IMR-90 (cell line): ENCODE measurements at regions not wholly inside any gene's neighbourhood (a gene's known extent, or its start where the extent isn't known, plus 50 kb on each side); places are given as distances from the start of the nearest gene placed in this dataset.

ENCODE experiments used
- ATAC-seq: fragments of 200-7000 bp; cut with Tn5 transposase; 2 replicates; pipeline ENCODE4 v1.9.1; 2020; ENCODE audit warnings: low read depth, mild to moderate bottlenecking, moderate library complexity
- BruUV-seq: library from RNA; stranded (reverse); fragments of 400-500 nt; replicated peaks from 2 replicates; lab custom pipeline; 2021; lab: Mats Ljungman, UMichigan
- CTCF ChIA-PET: fragments of 300-600 bp; formaldehyde crosslinking; extraction: SDS; loops from one replicate; lab custom pipeline; 2021; ENCODE audit warnings: antibody characterized with exemption; lab: Yijun Ruan, JAX
- POLR2A ChIA-PET: fragments of 300-600 bp; sonication (Branson Sonifier 250); formaldehyde crosslinking; loops from one replicate; lab custom pipeline; 2022; ENCODE audit warnings: antibody characterized with exemption; ENCODE audit not compliant: unreplicated experiment; lab: Charles Lee
- DNase-seq: peaks from one replicate; pipeline ENCODE4 v3.0.0; 2013
- H2AFZ ChIP-seq: replicated peaks from 2 replicates; pipeline ENCODE3; 2013; ENCODE audit warnings: low read length, mild to moderate bottlenecking; ENCODE audit not compliant: poor library complexity
- H2AK5ac ChIP-seq: 2 replicates; pipeline ENCODE4 v1.6.1; 2013; ENCODE audit warnings: low read depth, low read length, inconsistent platforms
- H2AK9ac ChIP-seq: replicated peaks from 2 replicates; pipeline ENCODE3; 2013; ENCODE audit warnings: mild to moderate bottlenecking, low read depth, low read length, moderate library complexity; ENCODE audit not compliant: poor library complexity
- H2BK120ac ChIP-seq: 2 replicates; pipeline ENCODE4 v1.6.1; 2013; ENCODE audit warnings: low read depth, low read length, inconsistent platforms
- H2BK15ac ChIP-seq: 3 replicates; pipeline ENCODE4 v1.6.1; 2013; ENCODE audit warnings: low read depth, low read length, inconsistent platforms
- H2BK20ac ChIP-seq: 2 replicates; pipeline ENCODE4 v1.6.1; 2013; ENCODE audit warnings: low read depth, mild to moderate bottlenecking, inconsistent platforms, low read length, moderate library complexity
- H2BK5ac ChIP-seq: 2 replicates; pipeline ENCODE4 v1.6.1; 2013; ENCODE audit warnings: mild to moderate bottlenecking, low read depth, low read length, inconsistent platforms; ENCODE audit not compliant: poor library complexity, severe bottlenecking
- H3K14ac ChIP-seq: replicated peaks from 2 replicates; pipeline ENCODE4 v1.6.1; 2013; ENCODE audit warnings: low read depth, low read length, inconsistent platforms
- H3K18ac ChIP-seq: 2 replicates; pipeline ENCODE4 v1.6.1; 2013; ENCODE audit warnings: low read depth, low read length, control low read depth
- H3K23ac ChIP-seq: 2 replicates; pipeline ENCODE4 v1.6.1; 2013; ENCODE audit warnings: low read depth, low read length, inconsistent platforms
- H3K27ac ChIP-seq: 2 replicates; pipeline ENCODE4 v1.5.1; 2013; ENCODE audit warnings: mild to moderate bottlenecking, control low read depth, low read length; ENCODE audit not compliant: insufficient read depth
- H3K27me3 ChIP-seq: 2 replicates; pipeline ENCODE4 v1.6.1; 2013; ENCODE audit warnings: low read length; ENCODE audit not compliant: control insufficient read depth, insufficient read depth
- H3K36me3 ChIP-seq: 2 replicates; pipeline ENCODE4 v1.6.1; 2013; ENCODE audit warnings: low read length, mixed read lengths; ENCODE audit not compliant: control insufficient read depth, insufficient read depth
- H3K4ac ChIP-seq: 2 replicates; pipeline ENCODE4 v1.6.1; 2013; ENCODE audit warnings: low read depth, low read length, inconsistent platforms
- H3K4me1 ChIP-seq: 2 replicates; pipeline ENCODE4 v1.6.1; 2013; ENCODE audit warnings: low read length, mixed read lengths; ENCODE audit not compliant: control insufficient read depth, insufficient read depth
- H3K4me2 ChIP-seq: 2 replicates; pipeline ENCODE4 v1.6.1; 2013; ENCODE audit warnings: low read depth, mild to moderate bottlenecking, control low read depth, low read length, moderate library complexity
- H3K4me3 ChIP-seq: 2 replicates; pipeline ENCODE4 v1.5.1; 2013; ENCODE audit warnings: low read depth, mild to moderate bottlenecking, control low read depth, low read length, moderate library complexity; ENCODE audit not compliant: insufficient read depth
- H3K56ac ChIP-seq: 2 replicates; pipeline ENCODE4 v1.6.1; 2013; ENCODE audit warnings: low read length, inconsistent platforms; ENCODE audit not compliant: insufficient read depth; ENCODE audit errors: extremely low read depth
- H3K79me1 ChIP-seq, 2 experiments: 2 replicates each; pipeline ENCODE4 v1.6.1; 2013; ENCODE audit warnings: low read length in 2 of 2, inconsistent platforms in 1 of 2, low read depth in 1 of 2
- H3K9ac ChIP-seq: 2 replicates; pipeline ENCODE4 v1.6.1; 2013; ENCODE audit warnings: low read depth, low read length, control low read depth
- H3K9me1 ChIP-seq: 2 replicates; pipeline ENCODE4 v1.6.1; 2013; ENCODE audit warnings: low read length, inconsistent platforms; ENCODE audit not compliant: insufficient read depth
- H3K9me3 ChIP-seq: 2 replicates; pipeline ENCODE4 v1.6.1; 2013; ENCODE audit warnings: low read length; ENCODE audit not compliant: control insufficient read depth, insufficient read depth
- H4K20me1 ChIP-seq: 2 replicates; pipeline ENCODE4 v1.6.1; 2013; ENCODE audit warnings: low read length, inconsistent platforms; ENCODE audit not compliant: insufficient read depth
- H4K5ac ChIP-seq: 2 replicates; pipeline ENCODE4 v1.6.1; 2013; ENCODE audit warnings: mild to moderate bottlenecking, low read depth, low read length, control low read depth
- H4K8ac ChIP-seq, 2 experiments: 2 replicates each; pipeline ENCODE4 v1.6.1; 2013; ENCODE audit warnings: low read depth in 2 of 2, low read length in 2 of 2, control low read depth in 1 of 2, inconsistent platforms in 1 of 2
- H4K91ac ChIP-seq: 2 replicates; pipeline ENCODE4 v1.6.1; 2013; ENCODE audit warnings: low read depth, low read length, inconsistent platforms; ENCODE audit not compliant: insufficient read depth
- CEBPB ChIP-seq: IDR thresholded peaks from 2 replicates; pipeline ENCODE4 v1.6.1; 2012; ENCODE audit warnings: low read depth, low read length, improper control_type of control experiment
- CHD1 ChIP-seq: IDR thresholded peaks from 2 replicates; pipeline ENCODE4 v1.6.1; 2012; ENCODE audit warnings: low read depth, low read length, improper control_type of control experiment
- FOS ChIP-seq: fragments of 150-350 bp; IDR thresholded peaks from 2 replicates; pipeline ENCODE4 v1.6.1; 2016; ENCODE audit warnings: low read depth, low read length
- MAFK ChIP-seq: IDR thresholded peaks from 2 replicates; pipeline ENCODE4 v1.6.1; 2012; ENCODE audit warnings: low read depth, low read length, improper control_type of control experiment
- MAZ ChIP-seq: IDR thresholded peaks from 2 replicates; pipeline ENCODE4 v1.6.1; 2012; ENCODE audit warnings: low read depth, mild to moderate bottlenecking, low read length, improper control_type of control experiment, moderate library complexity, borderline replicate concordance
- MXI1 ChIP-seq: IDR thresholded peaks from 2 replicates; pipeline ENCODE4 v1.6.1; 2012; ENCODE audit warnings: low read depth, mild to moderate bottlenecking, low read length, moderate library complexity, borderline replicate concordance
- NFE2L2 ChIP-seq: fragments of 150-350 bp; IDR thresholded peaks from 2 replicates; pipeline ENCODE4 v1.6.1; 2016; ENCODE audit warnings: low read depth, mild to moderate bottlenecking, low read length
- POLR2A ChIP-seq: IDR thresholded peaks from 2 replicates; pipeline ENCODE4 v1.6.1; 2012; ENCODE audit warnings: mild to moderate bottlenecking, low read depth, low read length
- RAD21 ChIP-seq: IDR thresholded peaks from 2 replicates; pipeline ENCODE4 v1.6.1; 2012; ENCODE audit warnings: low read length, improper control_type of control experiment
- RCOR1 ChIP-seq: IDR thresholded peaks from 2 replicates; pipeline ENCODE4 v1.6.1; 2012; ENCODE audit warnings: mild to moderate bottlenecking, low read length, improper control_type of control experiment; ENCODE audit not compliant: insufficient replicate concordance
- RFX5 ChIP-seq: IDR thresholded peaks from 2 replicates; pipeline ENCODE4 v1.8.0; 2012; ENCODE audit warnings: low read depth, mild to moderate bottlenecking, low read length, moderate library complexity
- SMC3 ChIP-seq: fragments of 150-350 bp; IDR thresholded peaks from 2 replicates; pipeline ENCODE4 v1.6.1; 2016; ENCODE audit warnings: low read depth, mild to moderate bottlenecking, antibody characterized with exemption, low read length, moderate library complexity
- WGBS, 2 experiments: methylation state at CpG; one replicate each; pipeline versions ENCODE4 v1.1.5 to v1.1.7; 2013; ENCODE audit warnings: missing lambda C conversion rate in 2 of 2; ENCODE audit not compliant: insufficient read length in 1 of 2; ENCODE audit errors: extremely low coverage in 2 of 2; 5-methylcytosine and 5-hydroxymethylcytosine counted together
- dilution Hi-C: fragments of 300-500 bp; cut with HindIII; formaldehyde crosslinking; loops from one replicate; pipeline ENCODE4 v1.14.3; 2018; ENCODE audit warnings: low sequenced_read_pairs; ENCODE audit not compliant: unreplicated experiment
- in situ Hi-C: fragments of 300-500 bp; cut with MboI; formaldehyde crosslinking; loops from 3 replicates; pipeline ENCODE4 v1.14.3; 2019; ENCODE audit warnings: low sequenced_read_pairs, inconsistent platforms, mixed read lengths
- intact Hi-C: fragments of 100-400 bp; cut with micrococcal nuclease; formaldehyde crosslinking; loops from 2 replicates; pipeline ENCODE4 v1.10.0; 2022
- TF ChIP-seq, protein P1 (sequence below): conservative IDR thresholded peaks from 2 replicates; pipeline ENCODE4 v1.5.1; 2012; ENCODE audit warnings: mild to moderate bottlenecking, low read depth, low read length, improper control_type of control experiment

DNA sequence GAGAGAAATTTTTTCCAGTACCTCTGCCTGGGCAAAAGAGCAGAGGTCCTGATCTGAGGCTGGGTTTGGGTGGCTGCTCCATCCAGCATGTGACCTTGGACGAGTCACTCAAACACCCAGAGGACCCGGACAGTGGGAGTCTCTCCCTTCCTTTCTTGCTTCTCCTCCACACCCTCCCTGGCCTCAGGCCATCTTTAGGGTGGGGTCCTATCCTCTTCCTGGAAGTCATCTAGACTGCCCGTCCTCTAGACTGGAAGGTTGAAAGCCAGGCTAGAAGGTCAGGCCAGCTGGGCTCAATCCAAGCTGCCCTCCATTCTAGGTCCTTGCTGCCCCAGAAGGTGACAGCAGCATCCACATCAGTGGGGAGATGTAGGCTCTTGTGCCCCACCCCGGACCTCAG is 599.5 kb downstream of the MATN1 start:
- Histone ChIP-seq H2AFZ (no peak overlapping the region), H3K4ac (no peak overlapping the region), H4K91ac (no peak overlapping the region), H3K27ac (no peak overlapping the region), H2BK15ac (no peak overlapping the region), H4K8ac (no peak overlapping the region), H3K27me3 (peaks cover 1% of the 10 kb centered on the region; the same call in 1 of the 2 replicates), H3K79me1 (no peaks in the 10 kb centered on the region), H3K36me3 (no peaks in the 10 kb centered on the region), H3K18ac (no peak overlapping the region), H3K4me1 (no peaks in the 10 kb centered on the region), H3K9ac (no peak overlapping the region), H2AK9ac (no peak overlapping the region), H2BK5ac (no peak overlapping the region), H2BK120ac (no peak overlapping the region), H3K4me3 (no peak overlapping the region), H3K9me3 (no peaks in the 10 kb centered on the region), H3K23ac (no peak overlapping the region), H2BK20ac (no peak overlapping the region), H3K4me2 (no peak overlapping the region), H2AK5ac (no peak overlapping the region), H3K9me1 (no peaks in the 10 kb centered on the region), H4K5ac (no peak overlapping the region), H4K20me1 (no peaks in the 10 kb centered on the region), H3K14ac (no peak overlapping the region), H3K56ac (no peak overlapping the region)
- dilution Hi-C loops (no loop called here), in situ Hi-C loops (loop anchor here (25.0 kb wide), 1 partner anchor 612 kb away; no protein-coding TSS in a partner anchor), intact Hi-C loops (no loop called here)
- no peak for DNase-seq
- no peak for TF ChIP-seq RFX5
- TF ChIP-seq POLR2A = no peak
- TF ChIP-seq, protein P1, sequence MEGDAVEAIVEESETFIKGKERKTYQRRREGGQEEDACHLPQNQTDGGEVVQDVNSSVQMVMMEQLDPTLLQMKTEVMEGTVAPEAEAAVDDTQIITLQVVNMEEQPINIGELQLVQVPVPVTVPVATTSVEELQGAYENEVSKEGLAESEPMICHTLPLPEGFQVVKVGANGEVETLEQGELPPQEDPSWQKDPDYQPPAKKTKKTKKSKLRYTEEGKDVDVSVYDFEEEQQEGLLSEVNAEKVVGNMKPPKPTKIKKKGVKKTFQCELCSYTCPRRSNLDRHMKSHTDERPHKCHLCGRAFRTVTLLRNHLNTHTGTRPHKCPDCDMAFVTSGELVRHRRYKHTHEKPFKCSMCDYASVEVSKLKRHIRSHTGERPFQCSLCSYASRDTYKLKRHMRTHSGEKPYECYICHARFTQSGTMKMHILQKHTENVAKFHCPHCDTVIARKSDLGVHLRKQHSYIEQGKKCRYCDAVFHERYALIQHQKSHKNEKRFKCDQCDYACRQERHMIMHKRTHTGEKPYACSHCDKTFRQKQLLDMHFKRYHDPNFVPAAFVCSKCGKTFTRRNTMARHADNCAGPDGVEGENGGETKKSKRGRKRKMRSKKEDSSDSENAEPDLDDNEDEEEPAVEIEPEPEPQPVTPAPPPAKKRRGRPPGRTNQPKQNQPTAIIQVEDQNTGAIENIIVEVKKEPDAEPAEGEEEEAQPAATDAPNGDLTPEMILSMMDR = no peak
- no peak for TF ChIP-seq RAD21
- no peak for TF ChIP-seq MAZ
- TF ChIP-seq SMC3 = no peak
- TF ChIP-seq NFE2L2 = no peak
- no peak for TF ChIP-seq CHD1
- TF ChIP-seq MAFK = no peak
- no peak for TF ChIP-seq MXI1
- no peak for TF ChIP-seq CEBPB
- TF ChIP-seq FOS = no peak
- no peak for TF ChIP-seq RCOR1
- CTCF ChIA-PET = interaction anchor here (1.1 kb wide), 1 partner anchor 16 kb away, joined by 3 read pairs; no protein-coding TSS in a partner anchor
- WGBS, 2 experiments = 17% methylated on average over 2 of the region's 4 CpGs; no CpG with 5 or more reads in 1 of the 2 experiments
- no TSS peak for BruUV-seq
- ATAC-seq = no peak
- POLR2A ChIA-PET = no interaction called here
